ENCODE measurements at regions not wholly inside any gene's neighbourhood (a gene's known extent, or its start where the extent isn't known, plus 50 kb on each side); places are given as distances from the start of the nearest gene placed in this dataset.

- TF ChIP-seq CTCF (IDR thresholded peaks at IDR 0.05; ENCODE audit: borderline replicate concordance, extremely low read depth, low read length, poor library complexity, severe bottlenecking) (no peak), EZH2 (IDR thresholded peaks at IDR 0.05; ENCODE audit: borderline replicate concordance, low read depth, low read length, severe bottlenecking) (no peak)
- Histone ChIP-seq H3K79me2 (ENCODE audit: insufficient read depth, low read length) (no peaks in the 10 kb centered on the region), H3K9ac (ENCODE audit: low read depth, low read length) (no peak overlapping the region), H3K4me1 (ENCODE audit: insufficient read depth, low read length) (no peaks in the 10 kb centered on the region), H3K27me3 (ENCODE audit: insufficient read depth, low read length, poor library complexity) (no peaks in the 10 kb centered on the region), H3K36me3 (ENCODE audit: insufficient read depth, low read length) (no peaks in the 10 kb centered on the region), H4K20me1 (ENCODE audit: insufficient read depth, low read length) (no peaks in the 10 kb centered on the region), H3K27ac (ENCODE audit: low read length) (no peak overlapping the region), H2AFZ (ENCODE audit: low read depth, low read length) (no peak overlapping the region), H3K4me3 (ENCODE audit: low read depth in 1 of 2, low read length in 2 of 2) (no peak overlapping the region), H3K9me3 (ENCODE audit: insufficient read depth, low read length, severe bottlenecking) (no peaks in the 10 kb centered on the region), H3K4me2 (ENCODE audit: insufficient read depth, low read length) (no peak overlapping the region)
- DNase-seq (no peak), ATAC-seq (ENCODE audit: insufficient read depth, low read depth) (no peak)
Measured at GRCh38 chr10:2676455-2676854, 390.9 kb upstream of the PFKP start.

GRCh38 chr10:2674451-2674850 is 392.9 kb upstream of the PFKP start:
- Histone ChIP-seq H3K4me3 (ENCODE audit: low read depth in 1 of 2, low read length in 2 of 2) (no peak overlapping the region), H3K27ac (ENCODE audit: low read length) (no peak overlapping the region), H3K79me2 (ENCODE audit: insufficient read depth, low read length) (no peaks in the 10 kb centered on the region), H3K36me3 (ENCODE audit: insufficient read depth, low read length) (no peaks in the 10 kb centered on the region), H3K4me1 (ENCODE audit: insufficient read depth, low read length) (no peaks in the 10 kb centered on the region), H3K4me2 (ENCODE audit: insufficient read depth, low read length) (no peak overlapping the region), H3K9me3 (ENCODE audit: insufficient read depth, low read length, severe bottlenecking) (no peaks in the 10 kb centered on the region), H4K20me1 (ENCODE audit: insufficient read depth, low read length) (no peaks in the 10 kb centered on the region), H2AFZ (ENCODE audit: low read depth, low read length) (no peak overlapping the region), H3K27me3 (ENCODE audit: insufficient read depth, low read length, poor library complexity) (no peaks in the 10 kb centered on the region), H3K9ac (ENCODE audit: low read depth, low read length) (no peak overlapping the region)
- DNase-seq (no peak), ATAC-seq (ENCODE audit: insufficient read depth, low read depth) (no peak)
- TF ChIP-seq EZH2 (IDR thresholded peaks at IDR 0.05; ENCODE audit: borderline replicate concordance, low read depth, low read length, severe bottlenecking) (no peak), CTCF (IDR thresholded peaks at IDR 0.05; ENCODE audit: borderline replicate concordance, extremely low read depth, low read length, poor library complexity, severe bottlenecking) (no peak)

- no peaks in the 10 kb centered on the region for H3K79me2 ChIP-seq (ENCODE audit: insufficient read depth, low read length)
- no peaks in the 10 kb centered on the region for H3K27me3 ChIP-seq (ENCODE audit: insufficient read depth, low read length, poor library complexity)
- TF ChIP-seq EZH2 (IDR thresholded peaks at IDR 0.05; ENCODE audit: borderline replicate concordance, low read depth, low read length, severe bottlenecking) (no peak), CTCF (IDR thresholded peaks at IDR 0.05; ENCODE audit: borderline replicate concordance, extremely low read depth, low read length, poor library complexity, severe bottlenecking) (no peak)
- no peaks in the 10 kb centered on the region for H3K4me1 ChIP-seq (ENCODE audit: insufficient read depth, low read length)
- H3K4me3 ChIP-seq (ENCODE audit: low read depth in 1 of 2, low read length in 2 of 2): no peak overlapping the region
- ATAC-seq (ENCODE audit: insufficient read depth, low read depth) (no peak), DNase-seq (no peak)
- H2AFZ ChIP-seq (ENCODE audit: low read depth, low read length): no peak overlapping the region
- H3K36me3 ChIP-seq (ENCODE audit: insufficient read depth, low read length): no peaks in the 10 kb centered on the region
- H3K9ac ChIP-seq (ENCODE audit: low read depth, low read length): no peak overlapping the region
- no peak overlapping the region for H3K27ac ChIP-seq (ENCODE audit: low read length)
- H4K20me1 ChIP-seq (ENCODE audit: insufficient read depth, low read length): no peaks in the 10 kb centered on the region
- no peak overlapping the region for H3K4me2 ChIP-seq (ENCODE audit: insufficient read depth, low read length)
- peaks cover 4% of the 10 kb centered on the region for H3K9me3 ChIP-seq (ENCODE audit: insufficient read depth, low read length, severe bottlenecking)
Measured at GRCh38 chr10:2670864-2671263, 396.5 kb upstream of the PFKP start.

GRCh38 chr10:2665772-2666171 is 401.6 kb upstream of the PFKP start:
- Histone ChIP-seq H3K4me2 (ENCODE audit: insufficient read depth, low read length) (no peak overlapping the region), H3K4me1 (ENCODE audit: insufficient read depth, low read length) (no peaks in the 10 kb centered on the region), H2AFZ (ENCODE audit: low read depth, low read length) (no peak overlapping the region), H3K27me3 (ENCODE audit: insufficient read depth, low read length, poor library complexity) (no peaks in the 10 kb centered on the region), H3K9me3 (ENCODE audit: insufficient read depth, low read length, severe bottlenecking) (peaks cover 6% of the 10 kb centered on the region), H4K20me1 (ENCODE audit: insufficient read depth, low read length) (no peaks in the 10 kb centered on the region), H3K4me3 (ENCODE audit: low read depth in 1 of 2, low read length in 2 of 2) (no peak overlapping the region), H3K27ac (ENCODE audit: low read length) (no peak overlapping the region), H3K36me3 (ENCODE audit: insufficient read depth, low read length) (no peaks in the 10 kb centered on the region), H3K9ac (ENCODE audit: low read depth, low read length) (no peak overlapping the region), H3K79me2 (ENCODE audit: insufficient read depth, low read length) (no peaks in the 10 kb centered on the region)
- no peak for ATAC-seq (ENCODE audit: insufficient read depth, low read depth)
- no peak for TF ChIP-seq CTCF (IDR thresholded peaks at IDR 0.05; ENCODE audit: borderline replicate concordance, extremely low read depth, low read length, poor library complexity, severe bottlenecking)
- no peak for TF ChIP-seq EZH2 (IDR thresholded peaks at IDR 0.05; ENCODE audit: borderline replicate concordance, low read depth, low read length, severe bottlenecking)
- DNase-seq: no peak

Measured in DND-41 (cell line).